22Rv1 (cell line): ENCODE measurements at regions not wholly inside any gene's neighbourhood (a gene's known extent, or its start where the extent isn't known, plus 50 kb on each side); places are given as distances from the start of the nearest gene placed in this dataset.

Experiments
- H3K27ac ChIP-seq: fragments of 450-650 bp; 2 replicates; pipeline ENCODE4 v1.5.1; 2017
- CTCF ChIP-seq: fragments of 450-650 bp; IDR thresholded peaks from 2 replicates; pipeline ENCODE4 v1.5.1; 2017; ENCODE audit warnings: mild to moderate bottlenecking
- ZFX ChIP-seq: fragments of 450-650 bp; IDR thresholded peaks from 2 replicates; pipeline ENCODE4 v1.6.1; 2017; ENCODE audit warnings: antibody characterized with exemption, borderline replicate concordance

GRCh38 chr11:104734998-104735397, 163.3 kb downstream of the CASP12 start:
- no peak overlapping the region for H3K27ac ChIP-seq
- TF ChIP-seq CTCF (no peak), ZFX (no peak)

DNA sequence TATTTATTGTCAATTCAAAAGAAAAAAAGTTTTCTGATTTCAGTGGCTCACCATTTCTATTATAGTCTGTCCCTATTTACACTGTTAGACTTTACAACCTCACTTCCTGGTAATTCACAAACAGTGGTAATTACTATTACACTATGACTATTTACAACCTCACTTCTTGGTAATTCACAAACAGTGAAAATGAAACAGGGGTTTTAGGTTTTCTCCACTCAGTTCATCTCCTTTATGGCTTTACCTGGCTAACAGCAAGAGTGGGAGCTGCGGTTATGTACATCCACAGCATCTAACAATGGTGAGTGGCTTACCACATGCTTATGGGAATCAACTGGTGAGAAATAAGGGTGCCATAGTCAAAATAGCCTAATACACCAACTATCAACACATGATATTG, 166.4 kb downstream of the CASP12 start:
- no peak overlapping the region for H3K27ac ChIP-seq
- no peak for TF ChIP-seq ZFX
- no peak for TF ChIP-seq CTCF

- TF ChIP-seq CTCF: no peak
- no peak for TF ChIP-seq ZFX
- no peak overlapping the region for H3K27ac ChIP-seq
Observed at GRCh38 chr11:104728927-104729326, 169.3 kb downstream of the CASP12 start.

GRCh38 chr11:104727768-104728167, 170.5 kb downstream of the CASP12 start:
- H3K27ac ChIP-seq: no peak overlapping the region
- TF ChIP-seq CTCF (no peak), ZFX (no peak)

- no peak overlapping the region for H3K27ac ChIP-seq
Observed at GRCh38 chr11:104727095-104727494, 171.2 kb downstream of the CASP12 start.

GRCh38 chr11:104725796-104726408, 172.4 kb downstream of the CASP12 start:
- H3K27ac ChIP-seq: peak overlapping the region; percentile 31
- TF ChIP-seq CTCF (no peak), ZFX (no peak)

More at GRCh38 chr11:104727095-104727494, 171.2 kb downstream of the CASP12 start:
- TF ChIP-seq CTCF: no peak
- TF ChIP-seq ZFX: no peak

DNA sequence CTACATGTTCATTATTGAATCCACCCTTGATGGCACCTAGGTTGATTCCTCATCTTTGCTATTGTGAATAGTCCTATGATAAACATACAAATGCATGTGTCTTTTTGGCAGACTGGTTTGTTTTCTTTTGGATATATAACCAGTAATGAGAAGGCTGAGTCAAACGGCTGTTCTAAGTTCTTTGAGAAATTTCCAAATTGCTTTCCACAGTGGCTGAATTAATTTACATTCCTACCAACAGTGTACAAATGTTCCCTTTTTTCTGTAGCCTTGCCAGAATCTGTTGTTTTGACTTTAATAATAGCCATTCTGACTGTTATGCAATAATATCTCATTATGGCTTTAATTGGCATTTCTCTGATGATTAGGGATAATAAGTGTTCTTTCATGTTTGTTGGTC, 184.9 kb downstream of the CASP12 start:
- H3K27ac ChIP-seq: no peak overlapping the region

More for the DNA sequence above, 184.9 kb downstream of the CASP12 start:
- TF ChIP-seq CTCF: no peak
- TF ChIP-seq ZFX: no peak
